ENCODE measurements at regions not wholly inside any gene's neighbourhood (a gene's known extent, or its start where the extent isn't known, plus 50 kb on each side); places are given as distances from the start of the nearest gene placed in this dataset.

- Mint-ChIP-seq H3K27ac (no peak overlapping the region), H3K36me3 (peaks cover 8% of the 10 kb centered on the region), H3K27me3 (ENCODE audit: low read depth in 2 of 2) (peaks cover 3 to 15% of the 10 kb centered on the region in 2 donors), H3K4me3 (no peak overlapping the region), H3K9me3 (peaks cover 3 to 8% of the 10 kb centered on the region in 2 donors), H3K4me1 (no peaks in the 10 kb centered on the region)
- DNase-seq (no peak), ATAC-seq (no peak)
- H3K27me3 ChIP-seq (ENCODE audit: control insufficient read depth, insufficient read depth, low read length), result no peaks in the 10 kb centered on the region
- TF ChIP-seq CTCF (IDR thresholded peaks at IDR 0.05), result no peak
- H3K4me1 ChIP-seq (ENCODE audit: control insufficient read depth, insufficient read depth, low read length), result no peaks in the 10 kb centered on the region
- no peaks in the 10 kb centered on the region for H3K36me3 ChIP-seq (ENCODE audit: control insufficient read depth, insufficient read depth, low read length)
- H3K9me3 ChIP-seq (ENCODE audit: control insufficient read depth, insufficient read depth, low read length), result no peaks in the 10 kb centered on the region
- intact Hi-C loops (cut with micrococcal nuclease), result no loop called here
- H3K27ac ChIP-seq (ENCODE audit: low read length), result no peak overlapping the region
- no peak overlapping the region for H3K4me3 ChIP-seq (ENCODE audit: low read length)
- WGBS (ENCODE audit: insufficient coverage), result 94% methylated on average over 1 of the region's 2 CpGs
Measured at GRCh38 chr13:44098559-44098958, 218.9 kb downstream of the LACC1 start.

GRCh38 chr13:44101347-44102083, 221.8 kb downstream of the LACC1 start:
- DNase-seq (no peak), ATAC-seq (no peak)
- no peaks in the 10 kb centered on the region for H3K4me1 ChIP-seq (ENCODE audit: control insufficient read depth, insufficient read depth, low read length)
- no peak for TF ChIP-seq CTCF (IDR thresholded peaks at IDR 0.05)
- Mint-ChIP-seq H3K36me3 (peaks cover 8% of the 10 kb centered on the region), H3K27me3 (ENCODE audit: low read depth in 2 of 2) (peaks cover 5 to 7% of the 10 kb centered on the region in 2 donors), H3K27ac (no peak overlapping the region), H3K4me3 (no peak overlapping the region), H3K9me3 (peaks cover 3 to 8% of the 10 kb centered on the region in 2 donors), H3K4me1 (no peaks in the 10 kb centered on the region)
- no peak overlapping the region for H3K4me3 ChIP-seq (ENCODE audit: low read length)
- H3K36me3 ChIP-seq (ENCODE audit: control insufficient read depth, insufficient read depth, low read length), result no peaks in the 10 kb centered on the region
- intact Hi-C loops (cut with micrococcal nuclease), result no loop called here
- H3K27ac ChIP-seq (ENCODE audit: low read length), result no peak overlapping the region
- no peaks in the 10 kb centered on the region for H3K27me3 ChIP-seq (ENCODE audit: control insufficient read depth, insufficient read depth, low read length)
- H3K9me3 ChIP-seq (ENCODE audit: control insufficient read depth, insufficient read depth, low read length), result no peaks in the 10 kb centered on the region
- 100% methylated on average over 1 of the region's 2 CpGs for WGBS (ENCODE audit: insufficient coverage)

DNA sequence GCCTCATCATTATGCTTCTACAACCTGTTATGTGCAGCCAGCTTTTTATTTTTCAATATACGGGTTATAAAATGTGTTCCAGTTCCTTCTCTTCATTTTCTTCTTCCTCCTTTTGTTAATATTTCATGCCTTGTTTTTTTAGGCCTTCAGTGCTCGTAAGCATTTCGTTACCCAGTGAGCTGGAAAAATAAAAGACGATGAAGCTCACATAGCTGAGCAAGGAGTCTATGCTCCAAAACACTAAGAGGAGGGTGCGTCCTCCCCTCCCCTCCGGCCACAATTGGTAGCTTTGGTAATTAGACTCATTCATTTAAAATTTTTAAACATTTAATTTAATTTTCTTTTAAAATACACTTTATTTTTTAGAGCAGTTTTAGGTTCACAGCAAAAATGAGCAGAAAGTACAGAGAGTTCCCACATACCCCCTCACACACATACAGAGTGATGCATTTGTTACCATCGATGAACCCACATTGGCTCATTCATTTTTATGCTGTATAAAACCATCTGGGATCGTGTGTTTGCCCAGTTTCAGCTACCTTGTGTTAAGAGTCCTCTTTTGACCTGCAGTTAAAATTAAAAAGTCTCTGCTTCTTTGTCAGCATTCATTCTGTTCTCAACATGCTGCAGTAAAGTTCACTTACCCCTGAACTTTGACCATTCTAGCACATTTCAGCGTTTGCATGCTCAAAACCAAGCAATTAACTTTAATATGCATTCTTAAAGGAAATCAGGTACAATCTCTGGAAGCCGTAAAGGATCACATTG, 223.9 kb downstream of the LACC1 start:
- H3K27me3 Mint-ChIP-seq (ENCODE audit: low read depth in 2 of 2), result peaks cover 5 to 9% of the 10 kb centered on the region in 2 donors
- no peaks in the 10 kb centered on the region for H3K36me3 ChIP-seq (ENCODE audit: control insufficient read depth, insufficient read depth, low read length)

More for the DNA sequence above, 223.9 kb downstream of the LACC1 start:
- 89% methylated on average over 9 of the region's 10 CpGs for WGBS (ENCODE audit: insufficient coverage)
- Histone ChIP-seq H3K4me3 (ENCODE audit: low read length) (no peak overlapping the region), H3K27ac (ENCODE audit: low read length) (no peak overlapping the region), H3K27me3 (ENCODE audit: control insufficient read depth, insufficient read depth, low read length) (no peaks in the 10 kb centered on the region), H3K4me1 (ENCODE audit: control insufficient read depth, insufficient read depth, low read length) (no peaks in the 10 kb centered on the region), H3K9me3 (ENCODE audit: control insufficient read depth, insufficient read depth, low read length) (no peaks in the 10 kb centered on the region)
- H3K9me3 Mint-ChIP-seq, result peaks cover 3 to 8% of the 10 kb centered on the region in 2 donors
- H3K4me3 Mint-ChIP-seq, result no peak overlapping the region
- ATAC-seq (no peak), DNase-seq (no peak)
- no peaks in the 10 kb centered on the region for H3K4me1 Mint-ChIP-seq
- intact Hi-C loops (cut with micrococcal nuclease), result no loop called here
- no peak overlapping the region for H3K27ac Mint-ChIP-seq
- H3K36me3 Mint-ChIP-seq, result peaks cover 8% of the 10 kb centered on the region
- TF ChIP-seq CTCF (IDR thresholded peaks at IDR 0.05), result no peak
